B cell (primary cell): ENCODE measurements at regions not wholly inside any gene's neighbourhood (a gene's known extent, or its start where the extent isn't known, plus 50 kb on each side); places are given as distances from the start of the nearest gene placed in this dataset.

Source experiments
- EZH2 ChIP-seq: IDR thresholded peaks from 2 replicates; pipeline ENCODE4 v1.6.1; 2012; ENCODE audit warnings: borderline replicate concordance, low read depth, mild to moderate bottlenecking, moderate library complexity, low read length; ENCODE audit not compliant: insufficient read depth, poor library complexity, severe bottlenecking
- TF ChIP-seq, protein P1 (sequence below): fragments of 200-600 bp; IDR thresholded peaks from one replicate; pipeline ENCODE4 v1.8.0; 2022; ENCODE audit warnings: antibody characterized with exemption, mild to moderate bottlenecking

- TF ChIP-seq, protein P1, sequence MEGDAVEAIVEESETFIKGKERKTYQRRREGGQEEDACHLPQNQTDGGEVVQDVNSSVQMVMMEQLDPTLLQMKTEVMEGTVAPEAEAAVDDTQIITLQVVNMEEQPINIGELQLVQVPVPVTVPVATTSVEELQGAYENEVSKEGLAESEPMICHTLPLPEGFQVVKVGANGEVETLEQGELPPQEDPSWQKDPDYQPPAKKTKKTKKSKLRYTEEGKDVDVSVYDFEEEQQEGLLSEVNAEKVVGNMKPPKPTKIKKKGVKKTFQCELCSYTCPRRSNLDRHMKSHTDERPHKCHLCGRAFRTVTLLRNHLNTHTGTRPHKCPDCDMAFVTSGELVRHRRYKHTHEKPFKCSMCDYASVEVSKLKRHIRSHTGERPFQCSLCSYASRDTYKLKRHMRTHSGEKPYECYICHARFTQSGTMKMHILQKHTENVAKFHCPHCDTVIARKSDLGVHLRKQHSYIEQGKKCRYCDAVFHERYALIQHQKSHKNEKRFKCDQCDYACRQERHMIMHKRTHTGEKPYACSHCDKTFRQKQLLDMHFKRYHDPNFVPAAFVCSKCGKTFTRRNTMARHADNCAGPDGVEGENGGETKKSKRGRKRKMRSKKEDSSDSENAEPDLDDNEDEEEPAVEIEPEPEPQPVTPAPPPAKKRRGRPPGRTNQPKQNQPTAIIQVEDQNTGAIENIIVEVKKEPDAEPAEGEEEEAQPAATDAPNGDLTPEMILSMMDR: no peak
- no peak for TF ChIP-seq EZH2
Measured at GRCh38 chr2:48113767-48114166, 200.7 kb upstream of the FOXN2 start.
